ENCODE measurements at regions not wholly inside any gene's neighbourhood (a gene's known extent, or its start where the extent isn't known, plus 50 kb on each side); places are given as distances from the start of the nearest gene placed in this dataset.

GRCh38 chr20:39699166-39699725 is 737.1 kb downstream of the DHX35 start:
- Histone ChIP-seq H3K27ac (ENCODE audit: insufficient read depth, low read depth, low read length) (no peak overlapping the region), H4K20me1 (replicated peaks; ENCODE audit: control insufficient read depth, extremely low read depth, insufficient read depth, low read length) (no peaks in the 10 kb centered on the region), H3K9ac (replicated peaks; ENCODE audit: extremely low read depth, insufficient read depth, low read length) (no peak overlapping the region), H3K9me3 (replicated peaks; ENCODE audit: control insufficient read depth, insufficient read depth, low read length) (no peaks in the 10 kb centered on the region), H3K4me1 (ENCODE audit: control insufficient read depth, extremely low read depth, insufficient read depth, low read length) (no peaks in the 10 kb centered on the region), H3K27me3 (ENCODE audit: control insufficient read depth in 2 of 2, insufficient read depth in 2 of 2, low read length in 2 of 2) (no peaks in the 10 kb centered on the region), H3K36me3 (ENCODE audit: control insufficient read depth in 2 of 2, extremely low read depth in 1 of 2, insufficient read depth in 2 of 2, low read length in 2 of 2) (no peaks in the 10 kb centered on the region), H3K9me1 (replicated peaks; ENCODE audit: control insufficient read depth, extremely low read depth, insufficient read depth, low read length) (no peaks in the 10 kb centered on the region), H3K4me3 (replicated peaks in 1 of 3; ENCODE audit: insufficient read depth in 1 of 3, low read depth in 1 of 3, low read length in 3 of 3) (no peak overlapping the region), H3K4me2 (ENCODE audit: insufficient read depth, low read length) (no peak overlapping the region), H3K79me2 (ENCODE audit: control insufficient read depth, insufficient read depth, low read length) (no peaks in the 10 kb centered on the region), H2AFZ (ENCODE audit: low read depth, low read length) (no peak overlapping the region)
- ChIA-PET POLR2A (no interaction called here), CTCF (no interaction called here)
- TF ChIP-seq CTCF (IDR thresholded peaks at IDR 0.05; ENCODE audit: extremely low read depth in 1 of 2, insufficient read depth in 1 of 2, low read depth in 1 of 2, low read length in 2 of 2) (no peak), JUN (IDR thresholded peaks at IDR 0.05; ENCODE audit: borderline replicate concordance, insufficient read depth, insufficient read length, low read depth) (no peak), MYC (IDR thresholded peaks at IDR 0.05; ENCODE audit: low read depth, low read length) (no peak), EZH2 (IDR thresholded peaks at IDR 0.05; ENCODE audit: borderline replicate concordance, low read depth, low read length, severe bottlenecking) (no peak), FOS (IDR thresholded peaks at IDR 0.05; ENCODE audit: borderline replicate concordance, insufficient read depth, low read length) (no peak), GATA2 (IDR thresholded peaks at IDR 0.05; ENCODE audit: insufficient read depth, insufficient read length, low read depth, low read length) (no peak), POLR2A (IDR thresholded peaks at IDR 0.05; ENCODE audit: low read depth, low read length) (no peak), POLR2AphosphoS5 (IDR thresholded peaks at IDR 0.05; ENCODE audit: insufficient read depth, low read depth, low read length) (no peak)
- TF ChIP-seq, protein P1, sequence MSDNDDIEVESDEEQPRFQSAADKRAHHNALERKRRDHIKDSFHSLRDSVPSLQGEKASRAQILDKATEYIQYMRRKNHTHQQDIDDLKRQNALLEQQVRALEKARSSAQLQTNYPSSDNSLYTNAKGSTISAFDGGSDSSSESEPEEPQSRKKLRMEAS (IDR thresholded peaks at IDR 0.05; ENCODE audit: insufficient read depth, insufficient read length) = no peak
- DNase-seq (ENCODE audit: low read depth, low spot score) (no peak), FAIRE-seq (no peak)
- dilution Hi-C loops (cut with MboI; ENCODE audit: extremely low pct_ligation_motif_present, low sequenced_read_pairs) (no loop called here), intact Hi-C loops (cut with micrococcal nuclease) (no loop called here)
- no TSS peak for BruUV-seq (replicated peaks)
